A549 (cell line): ENCODE measurements at regions not wholly inside any gene's neighbourhood (a gene's known extent, or its start where the extent isn't known, plus 50 kb on each side); places are given as distances from the start of the nearest gene placed in this dataset.

Experiments
- BHLHE40 ChIP-seq: IDR thresholded peaks from 2 replicates; pipeline ENCODE4 v1.6.1; 2012; ENCODE audit warnings: low read depth, low read length, inconsistent platforms
- CTCF ChIP-seq: fragments of >200 bp; sonication (Bioruptor Twin); formaldehyde crosslinking; IDR thresholded peaks from 3 replicates; pipeline ENCODE4 v1.5.1; 2016
- EP300 ChIP-seq, 2 experiments: fragments of >200 bp; sonication (Bioruptor Twin); formaldehyde crosslinking; IDR thresholded peaks; 2 replicates in 1 of 2; 3 replicates in 1 of 2; pipeline ENCODE4 v1.6.1; 2016 to 2017
- ESRRA ChIP-seq: fragments of 150-350 bp; IDR thresholded peaks from 2 replicates; pipeline ENCODE4 v1.6.1; 2014; ENCODE audit warnings: mild to moderate bottlenecking, low read length, borderline replicate concordance
- POLR2A ChIP-seq: IDR thresholded peaks from 2 replicates; pipeline ENCODE4 v1.6.1; 2012; ENCODE audit warnings: mild to moderate bottlenecking, low read length
- RAD21 ChIP-seq, 2 experiments: fragments of >200 bp in 1 of 2; sonication (Bioruptor Twin) in 1 of 2; formaldehyde crosslinking in 1 of 2; IDR thresholded peaks in 1 of 2; conservative IDR thresholded peaks in 1 of 2; 2 replicates in 1 of 2; 3 replicates in 1 of 2; pipeline ENCODE4 v1.6.1; 2012 to 2018; ENCODE audit warnings: inconsistent platforms in 1 of 2
- RFX5 ChIP-seq: fragments of 450-650 bp; IDR thresholded peaks from 2 replicates; pipeline ENCODE4 v1.7.1; 2014; ENCODE audit warnings: antibody characterized with exemption, mild to moderate bottlenecking, moderate library complexity
- SMC3 ChIP-seq: fragments of >200 bp; sonication (Bioruptor Twin); formaldehyde crosslinking; IDR thresholded peaks from 3 replicates; pipeline ENCODE4 v1.6.1; 2018; ENCODE audit warnings: inconsistent platforms
- TF ChIP-seq, protein P1 (sequence below): fragments of 200-600 bp; sonication (generic); IDR thresholded peaks from 2 replicates; pipeline ENCODE4 v1.6.1; 2016; ENCODE audit warnings: antibody characterized with exemption, mild to moderate bottlenecking, moderate library complexity
- TF ChIP-seq, protein P2 (sequence below): IDR thresholded peaks from 2 replicates; pipeline ENCODE4 v1.6.1; 2012

GRCh38 chr2:18950361-18950851, 361.0 kb upstream of the NT5C1B start:
- no peak for TF ChIP-seq CTCF
- TF ChIP-seq, protein P1, sequence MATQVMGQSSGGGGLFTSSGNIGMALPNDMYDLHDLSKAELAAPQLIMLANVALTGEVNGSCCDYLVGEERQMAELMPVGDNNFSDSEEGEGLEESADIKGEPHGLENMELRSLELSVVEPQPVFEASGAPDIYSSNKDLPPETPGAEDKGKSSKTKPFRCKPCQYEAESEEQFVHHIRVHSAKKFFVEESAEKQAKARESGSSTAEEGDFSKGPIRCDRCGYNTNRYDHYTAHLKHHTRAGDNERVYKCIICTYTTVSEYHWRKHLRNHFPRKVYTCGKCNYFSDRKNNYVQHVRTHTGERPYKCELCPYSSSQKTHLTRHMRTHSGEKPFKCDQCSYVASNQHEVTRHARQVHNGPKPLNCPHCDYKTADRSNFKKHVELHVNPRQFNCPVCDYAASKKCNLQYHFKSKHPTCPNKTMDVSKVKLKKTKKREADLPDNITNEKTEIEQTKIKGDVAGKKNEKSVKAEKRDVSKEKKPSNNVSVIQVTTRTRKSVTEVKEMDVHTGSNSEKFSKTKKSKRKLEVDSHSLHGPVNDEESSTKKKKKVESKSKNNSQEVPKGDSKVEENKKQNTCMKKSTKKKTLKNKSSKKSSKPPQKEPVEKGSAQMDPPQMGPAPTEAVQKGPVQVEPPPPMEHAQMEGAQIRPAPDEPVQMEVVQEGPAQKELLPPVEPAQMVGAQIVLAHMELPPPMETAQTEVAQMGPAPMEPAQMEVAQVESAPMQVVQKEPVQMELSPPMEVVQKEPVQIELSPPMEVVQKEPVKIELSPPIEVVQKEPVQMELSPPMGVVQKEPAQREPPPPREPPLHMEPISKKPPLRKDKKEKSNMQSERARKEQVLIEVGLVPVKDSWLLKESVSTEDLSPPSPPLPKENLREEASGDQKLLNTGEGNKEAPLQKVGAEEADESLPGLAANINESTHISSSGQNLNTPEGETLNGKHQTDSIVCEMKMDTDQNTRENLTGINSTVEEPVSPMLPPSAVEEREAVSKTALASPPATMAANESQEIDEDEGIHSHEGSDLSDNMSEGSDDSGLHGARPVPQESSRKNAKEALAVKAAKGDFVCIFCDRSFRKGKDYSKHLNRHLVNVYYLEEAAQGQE = no peak
- no peak for TF ChIP-seq POLR2A
- no peak for TF ChIP-seq RAD21 (conservative IDR thresholded peaks at IDR 0.05 in 1 of 2, IDR thresholded peaks at IDR 0.05 in 1 of 2)
- TF ChIP-seq RFX5 = no peak
- TF ChIP-seq EP300 (IDR thresholded peaks at IDR 0.05) = peak in 1 of 2 experiments; percentile 31; a peak in 1 of 5 replicates
- TF ChIP-seq SMC3 = 0 out of 3 replicates have a peak, but pooled peaks have one; percentile 9
- TF ChIP-seq BHLHE40 = no peak
- TF ChIP-seq, protein P2, sequence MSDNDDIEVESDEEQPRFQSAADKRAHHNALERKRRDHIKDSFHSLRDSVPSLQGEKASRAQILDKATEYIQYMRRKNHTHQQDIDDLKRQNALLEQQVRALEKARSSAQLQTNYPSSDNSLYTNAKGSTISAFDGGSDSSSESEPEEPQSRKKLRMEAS = no peak
- no peak for TF ChIP-seq ESRRA
